K562 (cell line): ENCODE measurements at regions not wholly inside any gene's neighbourhood (a gene's known extent, or its start where the extent isn't known, plus 50 kb on each side); places are given as distances from the start of the nearest gene placed in this dataset.

Experiments
- ATAC-seq: fragments of 200-7000 bp; cut with Tn5 transposase; 3 replicates; pipeline ENCODE4 v1.9.1; 2020; ENCODE audit warnings: moderate library complexity
- BruUV-seq: library from RNA; stranded (reverse); fragments of 400-500 nt; replicated peaks from 2 replicates; lab custom pipeline; 2021; lab: Mats Ljungman, UMichigan
- CTCF ChIA-PET: fragments of 300-600 bp; formaldehyde crosslinking; extraction: SDS; loops from one replicate; lab custom pipeline; 2021; ENCODE audit warnings: low intra/inter-chr PET ratio; lab: Yijun Ruan, JAX
- POLR2A ChIA-PET: fragments of 300-600, 350-650 bp; sonication (Branson Sonifier 250); formaldehyde crosslinking; extraction: SDS; loops from one replicate; lab custom pipeline; 2021; ENCODE audit warnings: antibody characterized with exemption, inconsistent platforms; lab: Yijun Ruan, JAX
- DNase-seq, 4 experiments: peaks; one replicate each; pipeline versions ENCODE4 v3.0.0 to v3.0.0-alpha.2; 2011 to 2018; ENCODE audit warnings: low spot score in 3 of 4, mixed read lengths in 3 of 4; ENCODE audit errors: extremely low read depth in 1 of 4
- FAIRE-seq: peaks from 2 replicates; lab custom pipeline; 2011; peaks lifted over from hg19 to GRCh38; lab: Jason Lieb, UNC
- H2AFZ ChIP-seq: 2 replicates; pipeline ENCODE4 v1.6.0; 2011; ENCODE audit warnings: low read depth, low read length, control low read depth, inconsistent platforms
- H3K27ac ChIP-seq: fragments of 200-600 bp; 3 replicates; pipeline ENCODE4 v1.8.0; 2011; ENCODE audit warnings: low read depth, mild to moderate bottlenecking, control low read depth, inconsistent platforms, low read length, moderate library complexity, mixed read lengths; ENCODE audit errors: extremely low read depth
- H3K27me3 ChIP-seq, 2 experiments: fragments of 300-600 bp in 1 of 2; 2 replicates in 1 of 2; 3 replicates in 1 of 2; pipeline versions ENCODE4 v1.6.0 to v1.8.0; 2011; ENCODE audit warnings: inconsistent platforms in 2 of 2, low read length in 2 of 2, mild to moderate bottlenecking in 1 of 2, mixed read lengths in 1 of 2, moderate library complexity in 1 of 2; ENCODE audit not compliant: control insufficient read depth in 2 of 2, insufficient read depth in 2 of 2
- H3K36me3 ChIP-seq: fragments of 300-600 bp; 3 replicates; pipeline ENCODE4 v1.8.0; 2011; ENCODE audit warnings: mild to moderate bottlenecking, low read length, inconsistent platforms; ENCODE audit not compliant: control insufficient read depth, insufficient read depth
- H3K4me1 ChIP-seq, 2 experiments: fragments of 200-600 bp in 1 of 2; replicated peaks in 1 of 2; 2 replicates in 1 of 2; 3 replicates in 1 of 2; pipeline versions ENCODE4 v1.5.1 to v1.8.0; 2011; ENCODE audit warnings: inconsistent platforms in 2 of 2, low read length in 2 of 2, mild to moderate bottlenecking in 1 of 2, mixed read lengths in 1 of 2, moderate library complexity in 1 of 2; ENCODE audit not compliant: control insufficient read depth in 2 of 2, insufficient read depth in 2 of 2
- H3K4me2 ChIP-seq: 2 replicates; pipeline ENCODE4 v1.6.1; 2011; ENCODE audit warnings: low read length, control low read depth, inconsistent platforms, mixed read lengths; ENCODE audit not compliant: insufficient read depth
- H3K4me3 ChIP-seq: fragments of 200-600 bp; sonication (generic), shearing (Covaris generic); 2 replicates; pipeline ENCODE4 v1.5.1; 2016; ENCODE audit warnings: control low read depth, inconsistent platforms
- H3K79me2 ChIP-seq: fragments of 200-600 bp; 3 replicates; pipeline ENCODE4 v1.8.0; 2011; ENCODE audit warnings: low read length, inconsistent platforms; ENCODE audit not compliant: control insufficient read depth, insufficient read depth
- H3K9ac ChIP-seq, 2 experiments: 2 replicates each; pipeline versions ENCODE4 v1.6.0 to v1.6.1; 2011; ENCODE audit warnings: low read depth in 2 of 2, low read length in 2 of 2, control low read depth in 1 of 2, inconsistent platforms in 1 of 2, mild to moderate bottlenecking in 1 of 2, mixed read lengths in 1 of 2; ENCODE audit not compliant: insufficient read depth in 1 of 2
- H3K9me1 ChIP-seq: one replicate; pipeline ENCODE4 v1.6.0; 2011; ENCODE audit warnings: inconsistent platforms, mild to moderate bottlenecking, low read length, moderate library complexity; ENCODE audit not compliant: control insufficient read depth, insufficient read depth
- H3K9me3 ChIP-seq: replicated peaks from 2 replicates; pipeline ENCODE4 v1.5.1; 2011; ENCODE audit warnings: low read depth, low read length, inconsistent platforms; ENCODE audit not compliant: control insufficient read depth, insufficient read depth
- H4K20me1 ChIP-seq: replicated peaks from 2 replicates; pipeline ENCODE4 v1.6.1; 2011; ENCODE audit warnings: low read length, inconsistent platforms, mixed read lengths; ENCODE audit not compliant: control insufficient read depth, insufficient read depth
- C11orf30 ChIP-seq: fragments of 450-650 bp; IDR thresholded peaks from 2 replicates; pipeline ENCODE4 v1.6.1; 2016; ENCODE audit warnings: low read depth, mild to moderate bottlenecking
- CXXC5 ChIP-seq: fragments of 250-450 bp; sonication (Bioruptor Pico); IDR thresholded peaks from 2 replicates; pipeline ENCODE4 v1.8.0; 2022; ENCODE audit warnings: inconsistent platforms, mild to moderate bottlenecking, moderate library complexity
- ELF4 ChIP-seq: fragments of 450-650 bp; formaldehyde crosslinking; IDR thresholded peaks from 2 replicates; pipeline ENCODE4 v1.4.0; 2022; ENCODE audit warnings: missing genetic modification characterization
- MAFK ChIP-seq: IDR thresholded peaks from 2 replicates; pipeline ENCODE4 v1.6.1; 2011; ENCODE audit warnings: low read length, improper control_type of control experiment
- MYNN ChIP-seq, 2 experiments: sonication (generic); formaldehyde crosslinking in 1 of 2; IDR thresholded peaks; 2 replicates each; pipeline versions ENCODE4 v1.5.0 to v1.6.1; 2016 to 2020; ENCODE audit warnings: antibody characterized with exemption in 1 of 2, missing genetic modification reagents in 1 of 2
- POLR2AphosphoS2 ChIP-seq: IDR thresholded peaks from 2 replicates; pipeline ENCODE4 v1.6.1; 2012; ENCODE audit warnings: low read length, improper control_type of control experiment
- SMARCA5 ChIP-seq: fragments of 450-650 bp; IDR thresholded peaks from 2 replicates; pipeline ENCODE4 v1.6.1; 2016
- ZBTB12 ChIP-seq: fragments of 250-450 bp; sonication (Bioruptor Pico); IDR thresholded peaks from 2 replicates; pipeline ENCODE4 v1.4.0; 2020
- ZNF263 ChIP-seq: sonication (generic); formaldehyde crosslinking; IDR thresholded peaks from 2 replicates; pipeline ENCODE4 v1.8.0; 2022; ENCODE audit warnings: mild to moderate bottlenecking, missing genetic modification reagents, borderline replicate concordance
- ZNF316 ChIP-seq: fragments of 450-650 bp; IDR thresholded peaks from 2 replicates; pipeline ENCODE4 v1.6.1; 2016
- in situ Hi-C: fragments of 300-500 bp; cut with MboI; formaldehyde crosslinking; loops from 4 replicates; pipeline ENCODE4 v1.15.0; 2018; ENCODE audit warnings: inconsistent platforms, mixed read lengths
- intact Hi-C: fragments of 100-400 bp; cut with micrococcal nuclease; formaldehyde crosslinking; loops from 2 replicates; pipeline ENCODE4 v1.14.2; 2022
- TF ChIP-seq, protein P1 (sequence below): fragments of 250-450 bp; sonication (Bioruptor Pico); IDR thresholded peaks from 2 replicates; pipeline ENCODE4 v1.8.0; 2022; ENCODE audit warnings: inconsistent platforms, mild to moderate bottlenecking, moderate library complexity, borderline replicate concordance

GRCh38 chr4:116959045-116959444 lies 126.3 kb downstream of the TRAM1L1 start:
- DNase-seq, result no peak
- no peak overlapping the region for H3K27ac ChIP-seq
- H3K9ac ChIP-seq, result no peak overlapping the region
- no peaks in the 10 kb centered on the region for H3K79me2 ChIP-seq
- H3K4me2 ChIP-seq, result no peak overlapping the region
- no peaks in the 10 kb centered on the region for H3K9me3 ChIP-seq
- H3K36me3 ChIP-seq, result no peaks in the 10 kb centered on the region
- ChIA-PET POLR2A (no interaction called here), CTCF (no interaction called here)
- FAIRE-seq, result no peak
- no peaks in the 10 kb centered on the region for H4K20me1 ChIP-seq
- H3K9me1 ChIP-seq, result no peaks in the 10 kb centered on the region
- no peak overlapping the region for H2AFZ ChIP-seq
- no peak overlapping the region for H3K4me3 ChIP-seq
- H3K4me1 ChIP-seq, result no peaks in the 10 kb centered on the region
- TF ChIP-seq SMARCA5 (no peak), MAFK (peak; percentile 26; the same call in 1 of the 2 replicates), C11orf30 (peak; percentile 28; the same call in 1 of the 2 replicates), ZNF263 (no peak), MYNN (IDR thresholded peaks at IDR 0.05) (no peak), MYNN (CRISPR knock-in tag; IDR thresholded peaks at IDR 0.05) (no peak), ZBTB12 (CRISPR knock-in tag) (no peak), ELF4 (no peak), POLR2AphosphoS2 (no peak), CXXC5 (no peak), ZNF316 (peak; percentile 33)
- TF ChIP-seq, protein P1, sequence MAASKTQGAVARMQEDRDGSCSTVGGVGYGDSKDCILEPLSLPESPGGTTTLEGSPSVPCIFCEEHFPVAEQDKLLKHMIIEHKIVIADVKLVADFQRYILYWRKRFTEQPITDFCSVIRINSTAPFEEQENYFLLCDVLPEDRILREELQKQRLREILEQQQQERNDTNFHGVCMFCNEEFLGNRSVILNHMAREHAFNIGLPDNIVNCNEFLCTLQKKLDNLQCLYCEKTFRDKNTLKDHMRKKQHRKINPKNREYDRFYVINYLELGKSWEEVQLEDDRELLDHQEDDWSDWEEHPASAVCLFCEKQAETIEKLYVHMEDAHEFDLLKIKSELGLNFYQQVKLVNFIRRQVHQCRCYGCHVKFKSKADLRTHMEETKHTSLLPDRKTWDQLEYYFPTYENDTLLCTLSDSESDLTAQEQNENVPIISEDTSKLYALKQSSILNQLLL (CRISPR knock-in tag), result no peak
- in situ Hi-C loops, result no loop called here
- intact Hi-C loops, result no loop called here
- no peak for ATAC-seq
- BruUV-seq, result no TSS peak
- H3K27me3 ChIP-seq, result no peaks in the 10 kb centered on the region
